ENCODE measurements at regions not wholly inside any gene's neighbourhood (a gene's known extent, or its start where the extent isn't known, plus 50 kb on each side); places are given as distances from the start of the nearest gene placed in this dataset.

DNA sequence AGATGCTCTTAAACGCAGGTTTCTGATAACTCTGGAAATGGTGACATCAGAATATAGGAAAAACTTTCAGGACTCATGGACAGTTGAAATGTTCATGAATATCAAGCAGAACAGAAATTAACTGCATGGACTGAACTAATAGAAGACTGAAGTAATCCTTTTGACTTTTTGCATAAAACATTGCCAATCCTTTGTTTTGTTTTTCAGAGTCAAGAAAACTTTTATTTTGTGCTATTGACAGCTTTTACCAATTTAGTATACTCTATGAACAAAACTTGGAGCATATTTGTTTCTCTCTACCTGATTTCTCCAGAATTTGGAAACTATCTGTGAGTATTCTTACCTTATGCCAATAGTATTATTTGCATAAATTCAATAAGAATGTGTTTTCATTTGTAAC lies 61.2 kb upstream of the HMX1 start:
- no peaks in the 10 kb centered on the region for H3K4me1 Mint-ChIP-seq
- H3K36me3 Mint-ChIP-seq = no peaks in the 10 kb centered on the region
- CTCF ChIA-PET = no interaction called here
- POLR2A ChIA-PET = no interaction called here
- no peak overlapping the region for H3K27ac ChIP-seq (ENCODE audit: low read depth, low read length)
- H3K36me3 ChIP-seq (ENCODE audit: control insufficient read depth in 2 of 3, insufficient read depth in 3 of 3, low read length in 3 of 3) = no peaks in the 10 kb centered on the region
- intact Hi-C loops (cut with micrococcal nuclease) = no loop called here
- peaks cover 0 to 18% (median 5%) of the 10 kb centered on the region in 11 donors for H3K9me3 Mint-ChIP-seq
- no peak overlapping the region for H3K4me3 Mint-ChIP-seq
- H3K9me3 ChIP-seq (ENCODE audit: control insufficient read depth in 2 of 3, low read length in 3 of 3) = no peaks in the 10 kb centered on the region
- no peaks in the 10 kb centered on the region for H3K4me1 ChIP-seq (ENCODE audit: control insufficient read depth in 2 of 2, insufficient read depth in 2 of 2, low read length in 2 of 2)
- no peak overlapping the region for H3K4me3 ChIP-seq (ENCODE audit: low read length)
- peaks cover 0 to 20% (median 11%) of the 10 kb centered on the region in 5 donors for H3K27me3 Mint-ChIP-seq
- H3K27ac Mint-ChIP-seq = no peak overlapping the region
- ATAC-seq (no peak), DNase-seq (no peak)
- no peaks in the 10 kb centered on the region for H3K27me3 ChIP-seq (ENCODE audit: control insufficient read depth in 2 of 2, insufficient read depth in 2 of 2, low read length in 2 of 2)

GRCh38 chr4:8928074-8928473 lies 56.4 kb upstream of the HMX1 start:
- H3K36me3 Mint-ChIP-seq = peaks cover 0 to 5% (median 0%) of the 10 kb centered on the region in 5 donors
- CTCF ChIA-PET = no interaction called here
- ATAC-seq = no peak
- Histone ChIP-seq H3K9me3 (ENCODE audit: control insufficient read depth in 2 of 3, low read length in 3 of 3) (no peaks in the 10 kb centered on the region), H3K36me3 (ENCODE audit: control insufficient read depth in 2 of 3, insufficient read depth in 3 of 3, low read length in 3 of 3) (no peaks in the 10 kb centered on the region), H3K4me1 (ENCODE audit: control insufficient read depth in 2 of 2, insufficient read depth in 2 of 2, low read length in 2 of 2) (no peaks in the 10 kb centered on the region), H3K27me3 (ENCODE audit: control insufficient read depth in 2 of 2, insufficient read depth in 2 of 2, low read length in 2 of 2) (no peaks in the 10 kb centered on the region), H3K27ac (ENCODE audit: low read depth, low read length) (no peak overlapping the region), H3K4me3 (ENCODE audit: low read length) (no peak overlapping the region)
- peaks cover 0 to 22% (median 6%) of the 10 kb centered on the region in 11 donors for H3K9me3 Mint-ChIP-seq
- peaks cover 0 to 12% (median 8%) of the 10 kb centered on the region in 5 donors for H3K27me3 Mint-ChIP-seq
- H3K4me3 Mint-ChIP-seq = no peak overlapping the region
- intact Hi-C loops (cut with micrococcal nuclease) = no loop called here
- H3K27ac Mint-ChIP-seq = no peak overlapping the region
- no peaks in the 10 kb centered on the region for H3K4me1 Mint-ChIP-seq
- no peak for DNase-seq
- POLR2A ChIA-PET = no interaction called here

- Mint-ChIP-seq H3K4me3 (no peak overlapping the region), H3K9me3 (peaks cover 0 to 21% (median 9%) of the 10 kb centered on the region in 11 donors), H3K4me1 (peaks cover 0 to 9% (median 6%) of the 10 kb centered on the region in 7 donors), H3K27me3 (peaks cover 0 to 33% (median 25%) of the 10 kb centered on the region in 5 donors), H3K36me3 (peaks cover 0 to 6% (median 0%) of the 10 kb centered on the region in 5 donors), H3K27ac (no peak overlapping the region)
- ChIA-PET POLR2A (no interaction called here), CTCF (no interaction called here)
- H3K27ac ChIP-seq (ENCODE audit: low read depth, low read length) = no peak overlapping the region
- DNase-seq = no peak
- no peak overlapping the region for H3K4me3 ChIP-seq (ENCODE audit: low read length)
- no peaks in the 10 kb centered on the region for H3K4me1 ChIP-seq (ENCODE audit: control insufficient read depth in 2 of 2, insufficient read depth in 2 of 2, low read length in 2 of 2)
- no peaks in the 10 kb centered on the region for H3K9me3 ChIP-seq (ENCODE audit: control insufficient read depth in 2 of 3, low read length in 3 of 3)
- intact Hi-C loops (cut with micrococcal nuclease) = no loop called here
- no peaks in the 10 kb centered on the region for H3K27me3 ChIP-seq (ENCODE audit: control insufficient read depth in 2 of 2, insufficient read depth in 2 of 2, low read length in 2 of 2)
- ATAC-seq = no peak
- no peaks in the 10 kb centered on the region for H3K36me3 ChIP-seq (ENCODE audit: control insufficient read depth in 2 of 3, insufficient read depth in 3 of 3, low read length in 3 of 3)
Observed at GRCh38 chr4:8922481-8922880, 50.8 kb upstream of the HMX1 start.

- intact Hi-C loops (cut with micrococcal nuclease) = no loop called here
- no peaks in the 10 kb centered on the region for H3K36me3 ChIP-seq (ENCODE audit: control insufficient read depth in 2 of 3, insufficient read depth in 3 of 3, low read length in 3 of 3)
- Mint-ChIP-seq H3K36me3 (peaks cover 0 to 6% (median 0%) of the 10 kb centered on the region in 5 donors), H3K4me3 (no peak overlapping the region), H3K4me1 (peaks cover 0 to 10% (median 6%) of the 10 kb centered on the region in 7 donors), H3K27ac (no peak overlapping the region), H3K9me3 (peaks cover 0 to 18% (median 8%) of the 10 kb centered on the region in 11 donors), H3K27me3 (peaks cover 0 to 33% (median 22%) of the 10 kb centered on the region in 5 donors)
- no peak overlapping the region for H3K27ac ChIP-seq (ENCODE audit: low read depth, low read length)
- DNase-seq = peak in 1 of 9 donors; percentile 2
- H3K27me3 ChIP-seq (ENCODE audit: control insufficient read depth in 2 of 2, insufficient read depth in 2 of 2, low read length in 2 of 2) = no peaks in the 10 kb centered on the region
- H3K4me3 ChIP-seq (ENCODE audit: low read length) = no peak overlapping the region
- ChIA-PET CTCF (no interaction called here), POLR2A (no interaction called here)
- ATAC-seq = no peak
- no peaks in the 10 kb centered on the region for H3K9me3 ChIP-seq (ENCODE audit: control insufficient read depth in 2 of 3, low read length in 3 of 3)
- H3K4me1 ChIP-seq (ENCODE audit: control insufficient read depth in 2 of 2, insufficient read depth in 2 of 2, low read length in 2 of 2) = no peaks in the 10 kb centered on the region
Observed at GRCh38 chr4:8921465-8921864, 49.8 kb upstream of the HMX1 start.
